HL-60 (cell line): ENCODE measurements at regions not wholly inside any gene's neighbourhood (a gene's known extent, or its start where the extent isn't known, plus 50 kb on each side); places are given as distances from the start of the nearest gene placed in this dataset.

Source experiments
- CTCF ChIP-seq: IDR thresholded peaks from one replicate; pipeline ENCODE4 v1.5.1; 2011; ENCODE audit warnings: low read length, control low read depth, inconsistent platforms; ENCODE audit not compliant: insufficient read depth
- GABPA ChIP-seq: IDR thresholded peaks from 2 replicates; pipeline ENCODE4 v1.6.1; 2012; ENCODE audit warnings: low read depth
- POLR2AphosphoS5 ChIP-seq: IDR thresholded peaks from 2 replicates; pipeline ENCODE4 v1.6.1; 2012; ENCODE audit warnings: low read depth
- REST ChIP-seq: IDR thresholded peaks from 2 replicates; pipeline ENCODE4 v1.6.1; 2012; ENCODE audit warnings: low read depth; ENCODE audit not compliant: insufficient replicate concordance
- SPI1 ChIP-seq: IDR thresholded peaks from 2 replicates; pipeline ENCODE4 v1.6.1; 2012; ENCODE audit warnings: low read depth, mild to moderate bottlenecking, borderline replicate concordance

DNA sequence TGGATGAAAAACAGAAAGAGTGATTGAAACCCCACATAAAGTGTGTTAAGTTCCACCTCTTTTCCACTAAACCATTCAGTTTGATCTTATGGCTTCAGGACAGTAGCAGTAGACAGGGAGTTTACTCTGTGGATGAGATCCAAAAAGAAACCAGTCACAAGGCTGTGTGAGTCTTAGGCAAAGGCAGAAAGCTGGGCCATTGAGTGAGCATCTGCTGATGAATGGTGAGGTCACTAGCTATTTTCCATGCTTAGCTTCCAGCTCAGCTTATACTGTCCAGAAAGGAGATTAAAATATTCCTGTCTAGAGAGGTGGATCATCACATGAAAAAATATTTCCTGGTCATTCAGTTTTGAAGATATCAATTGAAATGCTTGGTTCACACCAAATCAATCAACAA is 1643.9 kb downstream of the HACE1 start:
- TF ChIP-seq CTCF (no peak), POLR2AphosphoS5 (no peak), REST (no peak), GABPA (no peak), SPI1 (no peak)
